Kidney (tissue), 13 donors: ENCODE measurements at regions not wholly inside any gene's neighbourhood (a gene's known extent, or its start where the extent isn't known, plus 50 kb on each side); places are given as distances from the start of the nearest gene placed in this dataset.

ENCODE experiments used
- DNase-seq, 5 donors: peaks; one replicate each; pipeline ENCODE4 v3.0.0-alpha.2; 2013 to 2020
- FAIRE-seq: peaks from 2 replicates; lab custom pipeline; 2012; peaks lifted over from hg19 to GRCh38; lab: Jason Lieb, UNC
- H3K27ac ChIP-seq, 2 donors: one replicate each; pipeline ENCODE4 v1.7.0; 2013; ENCODE audit warnings: low read depth in 2 of 2, low read length in 2 of 2, inconsistent platforms in 1 of 2
- H3K27me3 ChIP-seq: one replicate; pipeline ENCODE4 v1.7.1; 2013; ENCODE audit warnings: low read length, inconsistent platforms; ENCODE audit not compliant: control insufficient read depth, insufficient read depth
- H3K36me3 ChIP-seq, 3 donors: one replicate each; pipeline versions ENCODE4 v1.7.0 to v1.7.1; 2013; ENCODE audit warnings: low read length in 3 of 3, control low read depth in 1 of 3, inconsistent platforms in 1 of 3; ENCODE audit not compliant: insufficient read depth in 3 of 3, control insufficient read depth in 2 of 3
- H3K4me1 ChIP-seq, 3 donors: one replicate each; pipeline versions ENCODE4 v1.7.0 to v1.7.1; 2013; ENCODE audit warnings: low read length in 3 of 3, inconsistent platforms in 1 of 3, low read depth in 1 of 3; ENCODE audit not compliant: control insufficient read depth in 2 of 3, insufficient read depth in 2 of 3
- H3K4me3 ChIP-seq, 3 donors: one replicate each; pipeline versions ENCODE4 v1.7.0 to v1.8.1; 2013; ENCODE audit warnings: low read length in 3 of 3, control low read depth in 1 of 3, inconsistent platforms in 1 of 3
- H3K9ac ChIP-seq, 3 donors: one replicate each; pipeline versions ENCODE4 v1.7.0 to v1.7.1; 2013; ENCODE audit warnings: low read length in 3 of 3, control low read depth in 1 of 3, inconsistent platforms in 1 of 3
- H3K9me3 ChIP-seq, 3 donors: one replicate each; pipeline versions ENCODE4 v1.7.0 to v1.7.1; 2013; ENCODE audit warnings: low read length in 3 of 3, control low read depth in 1 of 3, inconsistent platforms in 1 of 3; ENCODE audit not compliant: control insufficient read depth in 2 of 3, insufficient read depth in 1 of 3
- CTCF ChIP-seq: IDR thresholded peaks from 3 replicates; pipeline ENCODE4 v1.5.1; 2012; ENCODE audit warnings: mild to moderate bottlenecking, moderate library complexity, borderline replicate concordance; ENCODE audit not compliant: insufficient read depth; ENCODE audit errors: extremely low read depth
- intact Hi-C: fragments of 100-400 bp; cut with DNase I; formaldehyde crosslinking; loops from one replicate; pipeline ENCODE4 v1.11.1; 2022
- donor health status: control.
- donor health status: control.
- donor health status: control.
- donor health status: control.
- donor health status: control.
- donor health status: DM: yes; HTN: yes; CAD: no.
- donor health status: Normal renal cell carcinoma (clear cell type).

GRCh38 chr14:31978423-31978822 is 98.7 kb upstream of the ARHGAP5 start:
- intact Hi-C loops: no loop called here
- H3K9ac ChIP-seq: no peak overlapping the region
- FAIRE-seq (no peak), DNase-seq (no peak)
- no peak overlapping the region for H3K4me3 ChIP-seq
- TF ChIP-seq CTCF: no peak
- no peaks in the 10 kb centered on the region for H3K36me3 ChIP-seq
- no peaks in the 10 kb centered on the region for H3K4me1 ChIP-seq
- H3K27me3 ChIP-seq: no peaks in the 10 kb centered on the region
- peaks cover 0 to 8% (median 2%) of the 10 kb centered on the region in 3 donors for H3K9me3 ChIP-seq
- H3K27ac ChIP-seq: no peak overlapping the region

- Histone ChIP-seq H3K27me3 (no peaks in the 10 kb centered on the region), H3K4me3 (no peak overlapping the region), H3K36me3 (no peaks in the 10 kb centered on the region), H3K9ac (no peak overlapping the region), H3K9me3 (peaks cover 0 to 2% (median 0%) of the 10 kb centered on the region in 3 donors), H3K27ac (no peak overlapping the region), H3K4me1 (no peaks in the 10 kb centered on the region)
- no peak for DNase-seq
- no peak for TF ChIP-seq CTCF
- no peak for FAIRE-seq
- intact Hi-C loops: no loop called here
These were observed 94.5 kb upstream of the ARHGAP5 start for GRCh38 chr14:31982642-31983041.

- FAIRE-seq (no peak), DNase-seq (no peak)
- intact Hi-C loops: no loop called here
- peaks cover 0 to 3% (median 0%) of the 10 kb centered on the region in 3 donors for H3K4me1 ChIP-seq
- no peak for TF ChIP-seq CTCF
- no peak overlapping the region for H3K9ac ChIP-seq
- H3K36me3 ChIP-seq: no peaks in the 10 kb centered on the region
- no peak overlapping the region for H3K27ac ChIP-seq
- H3K4me3 ChIP-seq: no peak overlapping the region
- H3K27me3 ChIP-seq: no peaks in the 10 kb centered on the region
- peaks cover 0 to 2% (median 0%) of the 10 kb centered on the region in 3 donors for H3K9me3 ChIP-seq
These were observed 90.7 kb upstream of the ARHGAP5 start for GRCh38 chr14:31986405-31986804.

GRCh38 chr14:31987721-31988120 is 89.4 kb upstream of the ARHGAP5 start:
- H3K36me3 ChIP-seq: no peaks in the 10 kb centered on the region
- TF ChIP-seq CTCF: no peak
- H3K4me3 ChIP-seq: no peak overlapping the region
- DNase-seq (no peak), FAIRE-seq (no peak)
- intact Hi-C loops: no loop called here
- no peaks in the 10 kb centered on the region for H3K27me3 ChIP-seq
- no peaks in the 10 kb centered on the region for H3K9me3 ChIP-seq
- H3K27ac ChIP-seq: no peak overlapping the region
- peaks cover 0 to 3% (median 0%) of the 10 kb centered on the region in 3 donors for H3K4me1 ChIP-seq
- no peak overlapping the region for H3K9ac ChIP-seq
